ENCODE measurements at regions not wholly inside any gene's neighbourhood (a gene's known extent, or its start where the extent isn't known, plus 50 kb on each side); places are given as distances from the start of the nearest gene placed in this dataset.

- no peak for DNase-seq
- CTCF ChIA-PET: no interaction called here
- TF ChIP-seq CTCF (conservative IDR thresholded peaks at IDR 0.05; ENCODE audit: low read depth, low read length): no peak
- TF ChIP-seq USF2 (IDR thresholded peaks at IDR 0.05; ENCODE audit: low read depth, low read length): no peak
- no peak for TF ChIP-seq CEBPB (IDR thresholded peaks at IDR 0.05; ENCODE audit: low read depth, low read length)
- TF ChIP-seq RCOR1 (IDR thresholded peaks at IDR 0.05; ENCODE audit: insufficient replicate concordance, low read length): no peak
- TF ChIP-seq MAFK (IDR thresholded peaks at IDR 0.05; ENCODE audit: low read depth, low read length): no peak
- TF ChIP-seq NFE2L2 (IDR thresholded peaks at IDR 0.05; ENCODE audit: low read depth, low read length): no peak
- TF ChIP-seq SMC3 (IDR thresholded peaks at IDR 0.05; ENCODE audit: low read depth, low read length): no peak
- TF ChIP-seq ELK1 (IDR thresholded peaks at IDR 0.05; ENCODE audit: borderline replicate concordance, low read depth, low read length): no peak
- no peak for TF ChIP-seq CHD1 (IDR thresholded peaks at IDR 0.05; ENCODE audit: low read depth, low read length)
- no peak for TF ChIP-seq BHLHE40 (IDR thresholded peaks at IDR 0.05; ENCODE audit: low read depth, low read length)
- TF ChIP-seq MXI1 (IDR thresholded peaks at IDR 0.05; ENCODE audit: borderline replicate concordance, low read depth, low read length): no peak
- no peak for TF ChIP-seq POLR2A (IDR thresholded peaks at IDR 0.05; ENCODE audit: low read depth, low read length)
Observed at GRCh38 chr2:187951470-187952218, 340.0 kb upstream of the GULP1 start.

More at GRCh38 chr2:187951470-187952218, 340.0 kb upstream of the GULP1 start:
- no peaks in the 10 kb centered on the region for H3K36me3 ChIP-seq (ENCODE audit: control insufficient read depth, insufficient read depth, low read length)
- H3K23ac ChIP-seq (ENCODE audit: low read depth, low read length): no peak overlapping the region
- POLR2A ChIA-PET (ENCODE audit: unreplicated experiment): no interaction called here
- H2BK15ac ChIP-seq (ENCODE audit: low read depth, low read length): no peak overlapping the region
- H3K79me1 ChIP-seq (ENCODE audit: low read depth in 1 of 2, low read length in 2 of 2): no peaks in the 10 kb centered on the region
- H3K14ac ChIP-seq (replicated peaks; ENCODE audit: low read depth, low read length): no peak overlapping the region
- H3K18ac ChIP-seq (ENCODE audit: low read depth, low read length): no peak overlapping the region
- H3K4me3 ChIP-seq (ENCODE audit: insufficient read depth, low read depth, low read length): no peak overlapping the region
- intact Hi-C loops (cut with micrococcal nuclease) (no loop called here), dilution Hi-C loops (cut with HindIII; ENCODE audit: low sequenced_read_pairs, unreplicated experiment) (no loop called here), in situ Hi-C loops (cut with MboI; ENCODE audit: low sequenced_read_pairs) (no loop called here)
- no peaks in the 10 kb centered on the region for H3K9me1 ChIP-seq (ENCODE audit: insufficient read depth, low read length)
- no peaks in the 10 kb centered on the region for H3K9me3 ChIP-seq (ENCODE audit: control insufficient read depth, insufficient read depth, low read length)
- no peak overlapping the region for H3K27ac ChIP-seq (ENCODE audit: insufficient read depth, low read length)
- no peaks in the 10 kb centered on the region for H3K27me3 ChIP-seq (ENCODE audit: control insufficient read depth, insufficient read depth, low read length)
- no peaks in the 10 kb centered on the region for H4K20me1 ChIP-seq (ENCODE audit: insufficient read depth, low read length)
- no peak overlapping the region for H2BK20ac ChIP-seq (ENCODE audit: low read depth, low read length)
- no peak overlapping the region for H2AK9ac ChIP-seq (replicated peaks; ENCODE audit: low read depth, low read length, poor library complexity)
- BruUV-seq (replicated peaks): no TSS peak
- no peak overlapping the region for H2BK5ac ChIP-seq (ENCODE audit: low read depth, low read length, poor library complexity, severe bottlenecking)
- H2AK5ac ChIP-seq (ENCODE audit: low read depth, low read length): no peak overlapping the region
- no peak overlapping the region for H2AFZ ChIP-seq (replicated peaks; ENCODE audit: low read length, poor library complexity)
- no peak overlapping the region for H3K56ac ChIP-seq (ENCODE audit: extremely low read depth, insufficient read depth, low read length)
- H4K8ac ChIP-seq (ENCODE audit: low read depth in 2 of 2, low read length in 2 of 2): no peak overlapping the region
- no peak overlapping the region for H3K4ac ChIP-seq (ENCODE audit: low read depth, low read length)
- H3K4me1 ChIP-seq (ENCODE audit: control insufficient read depth, insufficient read depth, low read length): no peaks in the 10 kb centered on the region
- no peak overlapping the region for H4K5ac ChIP-seq (ENCODE audit: low read depth, low read length)
- 60% methylated on average over 2 of the region's 32 CpGs; no CpG with 5 or more reads in 1 of the 2 experiments for WGBS, 2 experiments (ENCODE audit: extremely low coverage in 2 of 2, insufficient read length in 1 of 2)
- no peak for ATAC-seq (ENCODE audit: low read depth)
- H4K91ac ChIP-seq (ENCODE audit: insufficient read depth, low read depth, low read length): no peak overlapping the region
- no peak overlapping the region for H2BK120ac ChIP-seq (ENCODE audit: low read depth, low read length)
- no peak overlapping the region for H3K4me2 ChIP-seq (ENCODE audit: low read depth, low read length)
- H3K9ac ChIP-seq (ENCODE audit: low read depth, low read length): no peak overlapping the region
